Left colon (tissue), 2 donors: ENCODE measurements at regions not wholly inside any gene's neighbourhood (a gene's known extent, or its start where the extent isn't known, plus 50 kb on each side); places are given as distances from the start of the nearest gene placed in this dataset.
"Not testable (repeated sequence)": the region's sequence is repeated elsewhere in the genome, so short reads cannot be mapped to it uniquely, and the experiment has no call there.

Experiments used
- ATAC-seq: fragments of 200-7000 bp; cut with Tn5 transposase; one replicate; pipeline ENCODE4 v1.9.1; 2020; ENCODE audit warnings: mild to moderate bottlenecking, moderate library complexity
- DNase-seq, 2 donors: peaks; one replicate each; pipeline ENCODE4 v3.0.0-alpha.2; 2020
- intact Hi-C, 2 donors: fragments of 100-400 bp; cut with DNase I in 1 of 2; cut with micrococcal nuclease in 1 of 2; formaldehyde crosslinking; loops; one replicate each; pipeline versions ENCODE4 v1.11.2 to v1.14.0; 2022; cut with DNase I, micrococcal nuclease
- donor health status: DM: no; HTN: no; CAD: no.
- donor health status: DM: yes; HTN: yes; CAD: no.

GRCh38 chr10:109259293-109259692, 664.0 kb downstream of the XPNPEP1 start:
- DNase-seq (no peak), ATAC-seq (no peak)
- intact Hi-C loops: no loop called here

GRCh38 chr10:109253306-109253705, 670.0 kb downstream of the XPNPEP1 start:
- no peak for ATAC-seq

GRCh38 chr10:109250152-109250551, 673.2 kb downstream of the XPNPEP1 start:
- DNase-seq (peak in 1 of 2 donors; percentile 33), ATAC-seq (peak; percentile 69)

More at GRCh38 chr10:109253306-109253705, 670.0 kb downstream of the XPNPEP1 start:
- no peak for DNase-seq
- intact Hi-C loops: no loop called here

GRCh38 chr10:109247814-109248213, 675.5 kb downstream of the XPNPEP1 start:
- intact Hi-C loops: no loop called here
- peak; percentile 96 for ATAC-seq

More at GRCh38 chr10:109250152-109250551, 673.2 kb downstream of the XPNPEP1 start:
- intact Hi-C loops: no loop called here

GRCh38 chr10:109245821-109246220, 677.5 kb downstream of the XPNPEP1 start:
- ATAC-seq (no peak), DNase-seq (no peak)
- intact Hi-C loops: no loop called here

More at GRCh38 chr10:109247814-109248213, 675.5 kb downstream of the XPNPEP1 start:
- DNase-seq: no peak

GRCh38 chr10:109239371-109239770, 683.9 kb downstream of the XPNPEP1 start:
- intact Hi-C loops: no loop called here
- ATAC-seq: no peak

GRCh38 chr10:109237682-109238081, 685.6 kb downstream of the XPNPEP1 start:
- intact Hi-C loops: no loop called here
- DNase-seq (no peak), ATAC-seq (no peak)

More at GRCh38 chr10:109239371-109239770, 683.9 kb downstream of the XPNPEP1 start:
- no peak for DNase-seq

GRCh38 chr10:109237050-109237449, 686.3 kb downstream of the XPNPEP1 start:
- intact Hi-C loops: no loop called here
- ATAC-seq: no peak
- DNase-seq: no peak

GRCh38 chr10:109223533-109223932, 699.8 kb downstream of the XPNPEP1 start:
- ATAC-seq, DNase-seq, intact Hi-C loops: not testable (repeated sequence)

GRCh38 chr10:109219935-109220605, 703.2 kb downstream of the XPNPEP1 start:
- DNase-seq: no peak
- intact Hi-C loops: no loop called here
- no peak for ATAC-seq

GRCh38 chr10:109218207-109218606, 705.1 kb downstream of the XPNPEP1 start:
- intact Hi-C loops: no loop called here
- DNase-seq (no peak), ATAC-seq (no peak)

- no peak for DNase-seq
- ATAC-seq: no peak
- intact Hi-C loops: no loop called here
Measured at GRCh38 chr10:109215291-109216075, 707.8 kb downstream of the XPNPEP1 start.

- ATAC-seq, DNase-seq, intact Hi-C loops: not testable (repeated sequence)
Measured at GRCh38 chr10:109214891-109215290, 708.4 kb downstream of the XPNPEP1 start.

- ATAC-seq (no peak), DNase-seq (no peak)
- intact Hi-C loops: no loop called here
Measured at GRCh38 chr10:109207361-109207760, 716.0 kb downstream of the XPNPEP1 start.

- ATAC-seq (no peak), DNase-seq (no peak)
- intact Hi-C loops: no loop called here
Measured at GRCh38 chr10:109205929-109206585, 717.3 kb downstream of the XPNPEP1 start.

GRCh38 chr10:109203646-109204353, 719.5 kb downstream of the XPNPEP1 start:
- intact Hi-C loops: no loop called here
- no peak for ATAC-seq
- DNase-seq: no peak

GRCh38 chr10:109202111-109202510, 721.2 kb downstream of the XPNPEP1 start:
- no peak for ATAC-seq
- DNase-seq: no peak
- intact Hi-C loops: no loop called here

- DNase-seq: no peak
- ATAC-seq: no peak
- intact Hi-C loops: no loop called here
Measured at GRCh38 chr10:109200646-109201045, 722.7 kb downstream of the XPNPEP1 start.

GRCh38 chr10:109191823-109192222, 731.5 kb downstream of the XPNPEP1 start:
- ATAC-seq (no peak), DNase-seq (no peak)
- intact Hi-C loops: no loop called here
